ENCODE measurements at regions not wholly inside any gene's neighbourhood (a gene's known extent, or its start where the extent isn't known, plus 50 kb on each side); places are given as distances from the start of the nearest gene placed in this dataset.

DNA sequence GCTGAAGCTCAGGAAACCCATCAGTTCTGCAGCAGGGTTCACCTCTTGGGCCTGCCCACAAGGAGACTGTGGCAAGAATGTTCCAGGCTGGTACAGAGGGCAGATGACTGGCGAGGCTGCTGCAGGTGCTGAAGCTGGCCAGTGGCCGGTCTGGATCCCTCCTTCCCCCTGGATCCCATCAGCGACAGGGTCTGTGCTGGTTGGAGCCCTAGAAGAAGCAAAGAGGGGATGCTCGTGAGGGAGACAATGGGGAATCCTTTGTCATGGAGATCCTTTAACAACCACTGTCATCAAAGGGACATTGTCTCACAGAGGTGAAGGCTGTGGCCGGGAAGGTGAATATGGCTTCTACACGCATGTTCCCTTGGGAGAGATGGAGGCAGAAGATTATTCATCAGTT lies 211.4 kb upstream of the TMEM132C start:
- DNase-seq = no peak

- DNase-seq = no peak
These were observed 210.7 kb upstream of the TMEM132C start for GRCh38 chr12:128056136-128056801.

GRCh38 chr12:128057586-128057985 lies 209.4 kb upstream of the TMEM132C start:
- DNase-seq = no peak

DNA sequence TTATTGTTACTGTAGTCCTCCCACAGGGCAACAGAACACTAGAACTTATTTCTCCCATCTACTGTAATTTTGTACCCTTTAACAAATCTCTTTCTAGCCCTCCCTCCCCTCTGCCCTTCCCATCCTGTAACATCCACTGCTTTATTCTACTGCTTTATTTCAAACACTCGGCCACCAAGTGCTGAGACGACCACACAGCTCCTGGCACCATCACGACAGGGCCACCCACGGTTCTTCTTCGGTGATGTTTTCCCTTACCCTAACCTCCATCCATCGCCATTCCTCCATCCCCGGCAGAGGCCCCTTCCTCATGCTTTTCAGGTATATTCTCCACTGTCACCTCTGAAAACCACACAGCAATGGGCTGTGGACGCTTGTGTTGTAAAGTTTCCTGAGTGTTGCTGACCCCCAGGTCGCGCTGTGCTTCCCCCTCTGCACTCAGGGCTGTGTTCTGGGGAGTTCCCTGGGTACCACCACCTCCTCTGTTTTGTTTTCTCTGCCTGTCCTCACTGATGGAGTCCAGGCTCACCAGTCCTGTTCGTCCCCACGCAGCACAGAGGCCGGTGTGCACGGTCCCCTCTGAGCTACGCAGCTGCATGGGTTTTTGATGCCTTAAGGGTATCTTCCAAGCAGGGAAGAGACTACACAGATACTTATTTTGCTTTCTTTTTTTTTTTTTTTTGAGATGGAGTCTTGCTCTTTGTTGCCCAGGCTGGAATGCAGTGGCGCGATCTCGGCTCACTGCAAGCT lies 207.2 kb upstream of the TMEM132C start:
- no peak for DNase-seq

- DNase-seq = no peak
These were observed 198.8 kb upstream of the TMEM132C start for GRCh38 chr12:128068211-128068610.

GRCh38 chr12:128069359-128069997 lies 197.5 kb upstream of the TMEM132C start:
- DNase-seq = peak; percentile 62

- DNase-seq = no peak
These were observed 193.0 kb upstream of the TMEM132C start for GRCh38 chr12:128073937-128074336.

- DNase-seq = no peak
These were observed 191.6 kb upstream of the TMEM132C start for GRCh38 chr12:128075332-128075731.

GRCh38 chr12:128076188-128076587 lies 190.8 kb upstream of the TMEM132C start:
- no peak for DNase-seq

GRCh38 chr12:128077211-128077916 lies 189.6 kb upstream of the TMEM132C start:
- DNase-seq = no peak

DNA sequence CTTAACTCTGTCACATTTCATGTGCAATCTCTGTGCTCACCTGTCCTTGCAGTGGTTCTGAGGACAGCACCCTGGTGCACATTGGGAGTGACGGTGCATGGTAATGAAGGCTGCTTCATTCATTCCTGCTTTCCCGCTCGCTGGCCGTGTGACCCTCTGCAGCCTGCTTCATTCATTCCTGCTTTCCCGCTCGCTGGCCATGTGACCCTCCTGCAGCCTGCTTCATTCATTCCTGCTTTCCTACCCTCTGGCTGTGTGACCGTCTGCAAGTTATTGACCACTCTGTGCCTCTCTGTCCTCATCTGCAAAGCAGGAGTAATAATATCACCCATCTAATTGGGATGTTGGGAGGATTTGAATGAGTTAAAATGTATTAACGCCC lies 189.1 kb upstream of the TMEM132C start:
- no peak for DNase-seq

- DNase-seq = no peak
These were observed 188.5 kb upstream of the TMEM132C start for GRCh38 chr12:128078301-128078971.

DNA sequence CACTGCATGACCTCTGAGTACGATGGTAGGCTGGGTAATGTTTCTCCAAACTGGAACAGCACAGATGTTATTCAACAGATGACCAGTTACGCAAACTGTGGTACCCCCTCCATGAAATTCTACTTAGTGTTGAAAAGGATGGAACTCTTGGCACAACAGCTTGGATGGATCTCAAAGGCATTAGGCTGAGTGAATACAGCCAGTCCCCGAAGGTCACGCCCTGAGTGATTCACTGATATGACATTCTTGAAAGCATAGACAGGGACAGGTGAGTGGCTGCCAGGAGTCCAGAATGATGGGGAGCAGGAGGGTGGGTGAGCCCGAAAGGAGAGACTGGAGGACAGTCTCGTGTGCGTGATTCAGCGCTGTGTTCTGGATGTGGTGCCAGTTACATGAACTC lies 187.5 kb upstream of the TMEM132C start:
- DNase-seq = no peak

DNA sequence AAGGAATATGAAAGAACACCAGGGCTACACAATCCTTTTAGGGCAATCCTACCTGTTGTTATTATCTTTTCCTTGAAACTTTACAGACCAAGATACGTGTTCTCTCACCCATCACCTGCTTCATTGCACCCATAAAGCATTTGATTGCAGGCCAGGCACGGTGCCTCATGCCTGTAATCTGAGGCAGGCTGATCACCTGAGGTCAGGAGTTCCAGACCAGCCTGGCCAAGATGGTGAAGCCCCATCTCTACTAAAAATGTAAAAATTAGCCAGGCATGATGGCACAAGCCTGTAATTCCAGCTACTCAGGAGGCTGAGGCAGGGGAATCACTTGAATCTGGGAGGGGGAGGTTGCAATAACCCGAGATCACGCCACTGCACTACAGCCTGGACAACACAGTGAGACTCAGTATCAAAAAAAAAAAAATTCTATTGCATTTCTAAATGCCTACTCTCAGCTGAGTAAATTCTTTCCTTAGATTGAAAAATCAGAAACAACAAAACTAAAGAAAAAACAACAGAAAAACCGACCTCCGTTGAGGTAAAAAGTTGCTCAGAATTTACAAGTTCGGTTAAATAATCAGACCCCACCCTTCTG lies 183.7 kb upstream of the TMEM132C start:
- DNase-seq = no peak

DNA sequence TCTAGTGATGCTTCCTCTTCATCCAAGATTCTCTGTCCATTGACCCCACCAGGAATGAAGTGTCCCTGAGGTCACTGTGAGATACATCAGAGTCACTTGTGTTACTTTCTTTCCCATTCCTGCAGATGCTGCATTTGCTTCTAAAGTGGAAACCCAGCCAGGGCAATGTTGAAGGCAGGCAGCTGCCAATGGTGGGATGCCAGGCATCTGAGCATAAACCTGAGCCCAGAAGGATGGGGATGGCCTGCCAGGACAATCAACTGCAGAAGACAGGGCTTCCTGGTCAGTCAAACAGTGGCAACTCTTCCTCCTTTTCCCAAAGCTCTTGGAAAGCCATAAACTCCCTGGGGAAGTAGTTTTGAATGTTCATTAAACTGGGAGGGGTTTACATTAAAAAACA lies 178.0 kb upstream of the TMEM132C start:
- no peak for DNase-seq

DNA sequence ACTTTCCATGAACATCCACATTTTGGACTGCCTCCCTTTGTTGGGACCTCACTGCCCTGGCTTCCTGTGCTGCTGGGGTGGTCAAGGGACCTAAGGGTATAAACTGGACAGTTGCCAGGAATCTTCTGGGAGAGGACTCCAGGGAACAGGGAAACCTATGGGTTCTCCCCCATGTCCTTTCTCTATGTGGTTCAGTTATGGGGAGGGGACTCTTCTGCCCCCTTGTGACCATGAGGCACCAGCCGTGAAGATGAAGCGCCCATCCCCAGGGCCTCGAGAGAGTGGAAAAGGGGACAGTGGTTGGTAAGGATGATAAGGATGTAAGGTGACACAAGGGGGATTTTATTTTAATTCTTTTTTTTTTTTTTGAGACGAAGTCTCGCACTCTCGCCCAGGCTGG lies 177.0 kb upstream of the TMEM132C start:
- no peak for DNase-seq

DNA sequence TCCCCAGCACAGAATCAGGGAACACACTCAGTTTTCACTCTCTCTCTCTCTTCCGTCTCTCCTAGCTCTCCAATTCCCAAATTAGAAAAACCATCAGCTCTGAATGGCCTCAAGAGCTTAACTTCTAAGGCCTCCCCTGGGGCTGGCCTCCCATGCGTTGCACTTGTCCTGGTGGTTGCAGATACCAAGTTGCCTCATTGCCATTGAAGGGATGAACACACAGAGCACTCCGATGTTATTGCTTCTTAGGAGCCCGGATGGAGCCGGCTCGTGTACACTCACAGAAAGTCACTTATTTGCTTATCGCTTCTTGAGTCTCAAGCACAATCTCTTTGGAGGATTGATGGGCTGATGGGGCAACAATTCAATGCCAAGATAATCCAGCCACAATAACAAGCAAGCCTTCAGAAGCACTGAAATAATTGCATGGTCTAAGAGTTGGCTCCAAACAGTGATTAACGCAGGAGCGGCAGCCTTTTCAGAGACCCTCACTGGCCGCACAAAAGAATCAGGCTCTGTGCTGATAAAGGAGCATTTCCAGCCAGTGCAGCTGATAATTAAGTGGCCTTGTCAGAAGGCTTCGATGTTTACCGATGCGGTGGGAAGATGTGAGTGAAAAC lies 175.8 kb upstream of the TMEM132C start:
- DNase-seq = no peak

DNA sequence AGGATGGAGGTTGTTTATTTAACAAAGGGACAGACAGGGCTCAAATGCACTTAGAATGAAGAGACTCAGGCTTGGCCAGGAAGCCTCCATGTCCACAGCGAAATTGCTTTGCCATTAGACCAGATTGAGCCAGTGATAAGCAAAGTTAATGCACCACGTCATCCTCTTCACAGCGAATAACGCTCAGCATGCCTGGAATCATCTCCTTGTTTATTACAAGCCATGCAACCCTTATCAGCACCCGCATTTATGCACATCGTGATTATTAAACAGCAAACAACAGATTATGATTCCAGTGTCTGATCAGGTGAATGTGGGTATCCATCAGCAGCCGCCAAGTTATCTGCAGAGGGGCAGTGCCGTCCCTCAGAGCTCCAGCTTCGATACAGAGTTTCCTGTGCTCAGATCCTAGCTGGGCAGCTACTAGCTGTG lies 175.0 kb upstream of the TMEM132C start:
- no peak for DNase-seq

- no peak for DNase-seq
These were observed 168.2 kb upstream of the TMEM132C start for GRCh38 chr12:128098730-128099129.

DNA sequence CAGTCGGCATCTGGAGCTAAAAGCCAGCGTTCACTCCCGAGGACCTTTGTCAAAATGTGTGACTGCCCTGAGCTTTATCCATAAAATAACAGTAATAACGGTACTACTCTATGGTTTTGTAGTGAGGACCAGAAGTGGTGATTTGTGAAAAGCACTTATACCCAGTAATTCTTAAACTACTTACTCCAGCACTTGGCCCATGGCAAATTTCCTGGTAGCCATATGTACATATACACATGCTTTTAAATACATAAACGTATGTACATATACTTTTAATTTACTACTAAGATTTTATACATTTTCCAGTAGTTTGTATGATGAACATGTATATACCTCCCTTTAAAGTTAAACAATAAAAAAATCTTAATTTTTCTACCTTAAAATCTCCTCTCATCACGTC lies 163.8 kb upstream of the TMEM132C start:
- DNase-seq = no peak

GRCh38 chr12:128109236-128109635 lies 157.7 kb upstream of the TMEM132C start:
- no peak for DNase-seq

DNA sequence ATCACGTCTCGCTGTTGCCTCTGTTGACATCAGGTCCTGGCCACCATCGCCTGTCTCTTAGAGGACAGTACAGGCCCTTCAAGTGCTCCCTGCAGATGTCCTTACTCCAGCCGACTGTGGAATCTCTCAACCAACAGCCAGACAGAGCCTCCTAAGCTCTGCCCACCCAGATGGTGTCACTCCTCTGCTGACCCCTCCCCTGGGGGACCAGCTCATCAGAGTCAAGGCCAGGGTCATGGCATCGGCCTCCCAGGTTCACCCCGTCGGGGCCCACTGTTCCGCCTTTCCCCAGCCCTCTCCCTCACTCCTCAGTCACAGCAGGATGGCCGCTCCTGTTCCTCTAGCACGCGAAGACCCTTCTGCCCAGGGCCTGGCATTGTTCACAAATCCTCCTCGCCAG lies 157.3 kb upstream of the TMEM132C start:
- DNase-seq = no peak
